Liver (tissue), 8 donors: ENCODE measurements at regions not wholly inside any gene's neighbourhood (a gene's known extent, or its start where the extent isn't known, plus 50 kb on each side); places are given as distances from the start of the nearest gene placed in this dataset.

Source experiments
- DNase-seq: peaks from one replicate; pipeline ENCODE4 v3.0.0-alpha.2; 2017; ENCODE audit warnings: low spot score
- H3K27ac ChIP-seq, 2 donors: one replicate each; pipeline ENCODE4 v1.7.0; 2013; ENCODE audit warnings: inconsistent platforms in 2 of 2, low read length in 2 of 2, control low read depth in 1 of 2, low read depth in 1 of 2, mild to moderate bottlenecking in 1 of 2
- H3K27me3 ChIP-seq, 4 donors: one replicate each; pipeline versions ENCODE4 v1.6.1 to v1.7.0; 2013; ENCODE audit warnings: low read length in 3 of 4, inconsistent platforms in 1 of 4, mild to moderate bottlenecking in 1 of 4, moderate library complexity in 1 of 4; ENCODE audit not compliant: control insufficient read depth in 4 of 4, insufficient read depth in 4 of 4
- H3K36me3 ChIP-seq, 4 donors: one replicate each; pipeline versions ENCODE4 v1.6.1 to v1.7.0; 2013; ENCODE audit warnings: low read length in 3 of 4, mild to moderate bottlenecking in 3 of 4, low read depth in 1 of 4, moderate library complexity in 1 of 4; ENCODE audit not compliant: control insufficient read depth in 4 of 4, insufficient read depth in 3 of 4
- H3K4me1 ChIP-seq, 4 donors: one replicate each; pipeline versions ENCODE4 v1.6.1 to v1.7.0; 2013; ENCODE audit warnings: low read length in 3 of 4, mild to moderate bottlenecking in 3 of 4, moderate library complexity in 1 of 4; ENCODE audit not compliant: control insufficient read depth in 4 of 4, insufficient read depth in 4 of 4
- H3K4me3 ChIP-seq, 3 donors: one replicate each; pipeline versions ENCODE4 v1.6.1 to v1.7.0; 2013; ENCODE audit warnings: low read length in 3 of 3, control low read depth in 1 of 3, low read depth in 1 of 3, mild to moderate bottlenecking in 1 of 3
- H3K9ac ChIP-seq, 2 donors: one replicate each; pipeline ENCODE4 v1.7.0; 2013; ENCODE audit warnings: low read length in 2 of 2, mild to moderate bottlenecking in 2 of 2, moderate library complexity in 2 of 2, control low read depth in 1 of 2, low read depth in 1 of 2
- H3K9me3 ChIP-seq, 4 donors: one replicate each; pipeline versions ENCODE4 v1.6.1 to v1.7.0; 2013; ENCODE audit warnings: low read length in 3 of 4; ENCODE audit not compliant: control insufficient read depth in 4 of 4
- EGR1 ChIP-seq, 2 donors: IDR thresholded peaks; 2 replicates each; pipeline ENCODE4 v1.6.1; 2016 to 2018; ENCODE audit warnings: antibody characterized with exemption in 2 of 2, low read depth in 2 of 2
- FOXA1 ChIP-seq: IDR thresholded peaks from 2 replicates; pipeline ENCODE4 v1.6.1; 2016; ENCODE audit warnings: antibody characterized with exemption
- FOXA2 ChIP-seq: IDR thresholded peaks from 2 replicates; pipeline ENCODE4 v1.6.1; 2016; ENCODE audit warnings: antibody characterized with exemption
- GABPA ChIP-seq, 2 donors: IDR thresholded peaks in 1 of 2; conservative IDR thresholded peaks in 1 of 2; 2 replicates each; pipeline ENCODE4 v1.6.1; 2016; ENCODE audit warnings: antibody characterized with exemption in 2 of 2, mild to moderate bottlenecking in 1 of 2, moderate library complexity in 1 of 2
- HNF4A ChIP-seq, 2 donors: conservative IDR thresholded peaks; 2 replicates each; pipeline ENCODE4 v1.6.1; 2016; ENCODE audit warnings: antibody characterized with exemption in 2 of 2, mild to moderate bottlenecking in 2 of 2
- HNF4G ChIP-seq: IDR thresholded peaks from 2 replicates; pipeline ENCODE4 v1.6.1; 2016; ENCODE audit warnings: antibody characterized with exemption
- JUND ChIP-seq, 2 donors: IDR thresholded peaks; 2 replicates each; pipeline ENCODE4 v1.6.1; 2016; ENCODE audit warnings: antibody characterized with exemption in 2 of 2
- NR2F2 ChIP-seq: IDR thresholded peaks from 2 replicates; pipeline ENCODE4 v1.6.1; 2016; ENCODE audit warnings: antibody characterized with exemption
- RAD21 ChIP-seq, 2 donors: IDR thresholded peaks; 2 replicates each; pipeline ENCODE4 v1.6.1; 2016; ENCODE audit warnings: antibody characterized with exemption in 2 of 2, mild to moderate bottlenecking in 2 of 2
- RXRA ChIP-seq, 2 donors: IDR thresholded peaks; 2 replicates each; pipeline ENCODE4 v1.6.1; 2017 to 2018; ENCODE audit warnings: antibody characterized with exemption in 2 of 2, mild to moderate bottlenecking in 1 of 2
- TAF1 ChIP-seq: conservative IDR thresholded peaks from 2 replicates; pipeline ENCODE4 v1.6.1; 2016; ENCODE audit warnings: antibody characterized with exemption, mild to moderate bottlenecking
- YY1 ChIP-seq: IDR thresholded peaks from 2 replicates; pipeline ENCODE4 v1.6.1; 2016; ENCODE audit warnings: antibody characterized with exemption, mild to moderate bottlenecking
- WGBS: extraction: QIAGEN DNeasy Blood & Tissue Kit; methylation state at CpG from one replicate; pipeline ENCODE4 v1.1.7; 2013; 5-methylcytosine and 5-hydroxymethylcytosine counted together
- TF ChIP-seq, protein P1 (sequence below): IDR thresholded peaks from 2 replicates; pipeline ENCODE4 v1.6.1; 2016; ENCODE audit warnings: antibody characterized with exemption
- TF ChIP-seq, protein P2 (sequence below): IDR thresholded peaks from 2 replicates; pipeline ENCODE4 v1.6.1; 2016; ENCODE audit warnings: antibody characterized with exemption
- TF ChIP-seq, protein P3 (sequence below): IDR thresholded peaks from 2 replicates; pipeline ENCODE4 v1.6.1; 2016; ENCODE audit warnings: antibody characterized with exemption
- TF ChIP-seq, protein P4 (sequence below): fragments of 150-350 bp; IDR thresholded peaks from 2 replicates; pipeline ENCODE4 v1.5.1; 2017; ENCODE audit warnings: improper control_type of control experiment, low read depth, low read length; ENCODE audit not compliant: missing input control
- donor health status: healthy.
- donor health status: healthy.
- donor health status: healthy.
- donor health status: healthy.
- donor health status: healthy.

DNA sequence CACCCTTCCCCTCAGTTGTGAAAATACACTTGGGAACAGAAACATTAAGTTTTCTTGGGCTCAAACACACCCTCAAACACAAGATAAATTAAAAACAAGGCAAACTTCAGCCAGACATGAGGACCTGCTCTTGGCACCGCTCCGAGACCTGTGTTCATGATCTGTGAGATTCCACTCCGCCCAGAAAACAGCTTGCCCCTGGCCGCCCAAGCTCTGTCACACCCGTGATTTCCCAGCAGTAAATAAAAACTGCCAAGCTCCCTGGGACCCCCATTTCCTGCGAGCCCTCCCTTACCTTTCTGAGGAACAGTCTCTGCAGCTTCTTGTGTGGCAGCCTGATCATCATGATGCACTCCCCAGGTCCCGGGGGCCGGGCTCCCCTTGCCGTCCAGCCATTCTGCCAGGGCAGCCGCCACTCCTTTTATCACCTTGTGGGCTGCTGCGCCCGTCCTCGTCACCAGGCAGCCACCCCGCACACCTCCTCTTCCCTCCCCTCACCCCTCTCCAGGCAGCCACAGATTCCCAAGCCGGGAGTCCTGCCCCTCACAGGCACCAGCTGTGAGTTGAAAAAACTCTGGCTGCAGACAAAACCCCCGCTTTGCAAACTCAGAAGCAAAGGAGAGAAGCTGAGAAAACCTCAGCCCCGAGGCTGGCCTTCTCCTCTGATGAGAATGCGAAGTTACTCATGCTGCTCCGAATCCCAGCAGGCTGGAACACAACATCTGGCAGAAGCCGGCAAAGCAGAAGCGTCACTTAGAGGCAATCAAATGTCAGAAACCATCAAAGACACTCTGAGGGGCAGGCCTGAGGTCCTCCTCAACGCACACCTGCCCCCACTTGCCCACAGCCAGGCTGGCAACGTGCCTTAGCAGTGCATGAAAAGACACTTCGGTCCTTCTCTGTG is 130.4 kb upstream of the RPS6KA2 start (continued):
- TF ChIP-seq HNF4G, result no peak
- no peak for TF ChIP-seq EGR1 (IDR thresholded peaks at IDR 0.05; ENCODE audit: low read depth in 2 of 2)
- no peak for TF ChIP-seq HNF4A (conservative IDR thresholded peaks at IDR 0.05)

DNA sequence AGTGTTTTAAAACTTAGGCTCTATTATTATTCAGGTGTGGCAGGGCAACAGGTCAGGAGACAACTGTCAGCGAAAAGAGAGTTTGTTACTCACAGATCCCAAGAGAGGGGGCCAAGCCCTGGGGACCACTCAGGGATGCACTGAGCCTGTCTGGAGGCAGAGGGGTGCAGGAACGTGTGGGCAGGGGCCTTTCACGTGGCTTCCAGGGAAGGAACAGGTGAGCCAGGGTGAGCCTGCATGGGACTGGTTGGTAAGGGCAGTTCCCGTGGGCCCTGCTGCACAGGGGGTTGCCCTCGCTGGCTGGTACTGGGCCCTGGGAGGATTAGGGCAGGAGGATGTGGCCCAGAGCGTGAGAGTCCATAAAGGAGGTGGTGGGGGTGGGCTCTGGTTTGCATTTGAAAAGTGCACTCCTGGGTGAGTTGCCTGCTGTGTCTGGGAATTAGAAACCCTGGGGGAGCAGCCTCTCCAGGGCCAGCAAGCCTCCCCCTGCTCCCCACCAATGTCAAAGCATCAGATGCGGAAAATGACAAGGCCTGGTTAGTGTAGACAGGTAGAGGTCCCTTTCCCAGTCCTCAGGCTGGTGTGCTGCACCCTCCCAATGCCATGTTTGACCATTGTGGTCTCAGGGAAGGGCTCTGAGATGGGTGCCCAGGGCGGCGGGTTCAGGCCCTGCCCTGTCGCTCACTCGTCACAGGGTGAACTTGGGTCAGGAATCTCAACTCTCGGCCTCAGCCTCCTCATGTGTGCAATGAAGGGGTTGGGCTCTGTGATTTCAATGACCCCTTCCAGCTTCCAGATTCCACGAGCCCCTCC is 127.4 kb upstream of the RPS6KA2 start:
- H3K9ac ChIP-seq, result no peak overlapping the region
- H3K4me1 ChIP-seq, result no peaks in the 10 kb centered on the region
- 93% methylated on average over 13 of the region's 13 CpGs for WGBS
- H3K4me3 ChIP-seq, result no peak overlapping the region
- no peak overlapping the region for H3K27ac ChIP-seq
- H3K27me3 ChIP-seq, result no peaks in the 10 kb centered on the region
- H3K9me3 ChIP-seq, result no peaks in the 10 kb centered on the region
- TF ChIP-seq GABPA (IDR thresholded peaks at IDR 0.05 in 1 of 2, conservative IDR thresholded peaks at IDR 0.05 in 1 of 2) (no peak), FOXA2 (no peak), RAD21 (IDR thresholded peaks at IDR 0.05) (no peak), EGR1 (IDR thresholded peaks at IDR 0.05; ENCODE audit: low read depth in 2 of 2) (no peak), NR2F2 (no peak), FOXA1 (no peak), TAF1 (no peak), JUND (IDR thresholded peaks at IDR 0.05) (no peak), RXRA (IDR thresholded peaks at IDR 0.05) (no peak), YY1 (no peak), HNF4G (no peak), HNF4A (conservative IDR thresholded peaks at IDR 0.05) (no peak)
- TF ChIP-seq, protein P1, sequence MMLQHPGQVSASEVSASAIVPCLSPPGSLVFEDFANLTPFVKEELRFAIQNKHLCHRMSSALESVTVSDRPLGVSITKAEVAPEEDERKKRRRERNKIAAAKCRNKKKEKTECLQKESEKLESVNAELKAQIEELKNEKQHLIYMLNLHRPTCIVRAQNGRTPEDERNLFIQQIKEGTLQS, result no peak
- TF ChIP-seq, protein P2, sequence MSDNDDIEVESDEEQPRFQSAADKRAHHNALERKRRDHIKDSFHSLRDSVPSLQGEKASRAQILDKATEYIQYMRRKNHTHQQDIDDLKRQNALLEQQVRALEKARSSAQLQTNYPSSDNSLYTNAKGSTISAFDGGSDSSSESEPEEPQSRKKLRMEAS, result no peak
- TF ChIP-seq, protein P3, sequence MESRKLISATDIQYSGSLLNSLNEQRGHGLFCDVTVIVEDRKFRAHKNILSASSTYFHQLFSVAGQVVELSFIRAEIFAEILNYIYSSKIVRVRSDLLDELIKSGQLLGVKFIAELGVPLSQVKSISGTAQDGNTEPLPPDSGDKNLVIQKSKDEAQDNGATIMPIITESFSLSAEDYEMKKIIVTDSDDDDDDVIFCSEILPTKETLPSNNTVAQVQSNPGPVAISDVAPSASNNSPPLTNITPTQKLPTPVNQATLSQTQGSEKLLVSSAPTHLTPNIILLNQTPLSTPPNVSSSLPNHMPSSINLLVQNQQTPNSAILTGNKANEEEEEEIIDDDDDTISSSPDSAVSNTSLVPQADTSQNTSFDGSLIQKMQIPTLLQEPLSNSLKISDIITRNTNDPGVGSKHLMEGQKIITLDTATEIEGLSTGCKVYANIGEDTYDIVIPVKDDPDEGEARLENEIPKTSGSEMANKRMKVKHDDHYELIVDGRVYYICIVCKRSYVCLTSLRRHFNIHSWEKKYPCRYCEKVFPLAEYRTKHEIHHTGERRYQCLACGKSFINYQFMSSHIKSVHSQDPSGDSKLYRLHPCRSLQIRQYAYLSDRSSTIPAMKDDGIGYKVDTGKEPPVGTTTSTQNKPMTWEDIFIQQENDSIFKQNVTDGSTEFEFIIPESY, result no peak
- TF ChIP-seq, protein P4, sequence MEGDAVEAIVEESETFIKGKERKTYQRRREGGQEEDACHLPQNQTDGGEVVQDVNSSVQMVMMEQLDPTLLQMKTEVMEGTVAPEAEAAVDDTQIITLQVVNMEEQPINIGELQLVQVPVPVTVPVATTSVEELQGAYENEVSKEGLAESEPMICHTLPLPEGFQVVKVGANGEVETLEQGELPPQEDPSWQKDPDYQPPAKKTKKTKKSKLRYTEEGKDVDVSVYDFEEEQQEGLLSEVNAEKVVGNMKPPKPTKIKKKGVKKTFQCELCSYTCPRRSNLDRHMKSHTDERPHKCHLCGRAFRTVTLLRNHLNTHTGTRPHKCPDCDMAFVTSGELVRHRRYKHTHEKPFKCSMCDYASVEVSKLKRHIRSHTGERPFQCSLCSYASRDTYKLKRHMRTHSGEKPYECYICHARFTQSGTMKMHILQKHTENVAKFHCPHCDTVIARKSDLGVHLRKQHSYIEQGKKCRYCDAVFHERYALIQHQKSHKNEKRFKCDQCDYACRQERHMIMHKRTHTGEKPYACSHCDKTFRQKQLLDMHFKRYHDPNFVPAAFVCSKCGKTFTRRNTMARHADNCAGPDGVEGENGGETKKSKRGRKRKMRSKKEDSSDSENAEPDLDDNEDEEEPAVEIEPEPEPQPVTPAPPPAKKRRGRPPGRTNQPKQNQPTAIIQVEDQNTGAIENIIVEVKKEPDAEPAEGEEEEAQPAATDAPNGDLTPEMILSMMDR, result no peak
- no peak for DNase-seq
- H3K36me3 ChIP-seq, result no peaks in the 10 kb centered on the region
